ENCODE measurements at regions not wholly inside any gene's neighbourhood (a gene's known extent, or its start where the extent isn't known, plus 50 kb on each side); places are given as distances from the start of the nearest gene placed in this dataset.

- intact Hi-C loops (cut with DNase I; ENCODE audit: low total_unique reads) = no loop called here
- TF ChIP-seq CTCF (IDR thresholded peaks at IDR 0.05) = no peak
- no peak for TF ChIP-seq POLR2A (IDR thresholded peaks at IDR 0.05)
- DNase-seq = peak in 1 of 2 donors; percentile 45
- Histone ChIP-seq H3K4me3 (peak overlapping the region in 1 of 2 donors; percentile 1), H3K27ac (peak overlapping the region; percentile 80 to 94), H3K4me1 (peaks cover 10 to 13% of the 10 kb centered on the region in 2 donors), H3K9me3 (no peaks in the 10 kb centered on the region), H3K27me3 (no peaks in the 10 kb centered on the region), H3K36me3 (no peaks in the 10 kb centered on the region)
These were observed 99.4 kb upstream of the SERP2 start for GRCh38 chr13:44273991-44274770.

GRCh38 chr13:44274771-44275205 is 98.8 kb upstream of the SERP2 start:
- Histone ChIP-seq H3K27ac (peak overlapping the region; percentile 80 to 94), H3K4me1 (peaks cover 10 to 13% of the 10 kb centered on the region in 2 donors), H3K4me3 (peak overlapping the region in 1 of 2 donors; percentile 1), H3K27me3 (no peaks in the 10 kb centered on the region), H3K9me3 (no peaks in the 10 kb centered on the region), H3K36me3 (no peaks in the 10 kb centered on the region)
- intact Hi-C loops (cut with DNase I; ENCODE audit: low total_unique reads) = no loop called here
- TF ChIP-seq CTCF (IDR thresholded peaks at IDR 0.05) (no peak), POLR2A (IDR thresholded peaks at IDR 0.05) (no peak)
- peak in 1 of 2 donors; percentile 45 for DNase-seq

- intact Hi-C loops (cut with DNase I; ENCODE audit: low total_unique reads) = no loop called here
- H3K36me3 ChIP-seq = no peaks in the 10 kb centered on the region
- no peak for DNase-seq
- no peak overlapping the region for H3K4me3 ChIP-seq
- H3K27me3 ChIP-seq = no peaks in the 10 kb centered on the region
- TF ChIP-seq CTCF (IDR thresholded peaks at IDR 0.05) (no peak), POLR2A (IDR thresholded peaks at IDR 0.05) (no peak)
- no peaks in the 10 kb centered on the region for H3K9me3 ChIP-seq
- H3K27ac ChIP-seq = peak overlapping the region; percentile 80 to 94
- H3K4me1 ChIP-seq = peaks cover 10 to 13% of the 10 kb centered on the region in 2 donors
These were observed 98.2 kb upstream of the SERP2 start for GRCh38 chr13:44275381-44275780.

- Histone ChIP-seq H3K27ac (no peak overlapping the region), H3K27me3 (no peaks in the 10 kb centered on the region), H3K9me3 (no peaks in the 10 kb centered on the region), H3K4me3 (no peak overlapping the region), H3K4me1 (peaks cover 10 to 13% of the 10 kb centered on the region in 2 donors), H3K36me3 (no peaks in the 10 kb centered on the region)
- intact Hi-C loops (cut with DNase I; ENCODE audit: low total_unique reads) = no loop called here
- no peak for DNase-seq
- TF ChIP-seq CTCF (IDR thresholded peaks at IDR 0.05) = no peak
- no peak for TF ChIP-seq POLR2A (IDR thresholded peaks at IDR 0.05)
These were observed 97.6 kb upstream of the SERP2 start for GRCh38 chr13:44276061-44276460.

GRCh38 chr13:44277459-44277858 is 96.2 kb upstream of the SERP2 start:
- Histone ChIP-seq H3K4me1 (peaks cover 6 to 13% of the 10 kb centered on the region in 2 donors), H3K27ac (no peak overlapping the region), H3K9me3 (no peaks in the 10 kb centered on the region), H3K36me3 (no peaks in the 10 kb centered on the region), H3K27me3 (no peaks in the 10 kb centered on the region), H3K4me3 (no peak overlapping the region)
- TF ChIP-seq CTCF (IDR thresholded peaks at IDR 0.05) (no peak), POLR2A (IDR thresholded peaks at IDR 0.05) (no peak)
- intact Hi-C loops (cut with DNase I; ENCODE audit: low total_unique reads) = no loop called here
- DNase-seq = no peak

All from uterus (tissue), 3 donors.